SK-N-SH (cell line): ENCODE measurements at regions not wholly inside any gene's neighbourhood (a gene's known extent, or its start where the extent isn't known, plus 50 kb on each side); places are given as distances from the start of the nearest gene placed in this dataset.

ENCODE experiments used
- CTCF ChIA-PET: fragments of 300-600, 350-600 bp; formaldehyde crosslinking; extraction: SDS; loops from one replicate; lab custom pipeline; 2021; lab: Yijun Ruan, JAX
- POLR2A ChIA-PET: fragments of 350-600 bp; sonication (Branson Sonifier 250); formaldehyde crosslinking; extraction: SDS; loops from one replicate; lab custom pipeline; 2020; ENCODE audit warnings: antibody characterized with exemption, inconsistent platforms; lab: Yijun Ruan, JAX
- DNase-seq: peaks from one replicate; pipeline ENCODE4 v3.0.0; 2012
- H2AFZ ChIP-seq: fragments of 200-600 bp; sonication (generic); 2 replicates; pipeline ENCODE4 v1.8.1; 2016; ENCODE audit warnings: antibody characterized with exemption, mild to moderate bottlenecking, low read depth
- H3F3A ChIP-seq: fragments of 200-600 bp; sonication (generic); replicated peaks from 2 replicates; pipeline ENCODE3; 2016; ENCODE audit warnings: antibody characterized with exemption, mild to moderate bottlenecking; ENCODE audit not compliant: insufficient read depth
- H3K27ac ChIP-seq, 2 experiments: fragments of 200-500 bp in 1 of 2; fragments of 200-600 bp in 1 of 2; sonication (Bioruptor generic) in 1 of 2; sonication (generic), shearing (Covaris generic) in 1 of 2; 2 replicates each; pipeline versions ENCODE4 v1.5.1 to v1.6.1; 2014 to 2016; ENCODE audit warnings: low read depth in 2 of 2, inconsistent platforms in 1 of 2, low read length in 1 of 2, mild to moderate bottlenecking in 1 of 2, mixed read lengths in 1 of 2
- H3K27me3 ChIP-seq: fragments of 200-600 bp; sonication (generic), shearing (Covaris generic); 2 replicates; pipeline ENCODE4 v1.6.1; 2016; ENCODE audit warnings: mixed run types; ENCODE audit not compliant: insufficient read depth
- H3K36me3 ChIP-seq, 2 experiments: fragments of 200-500 bp in 1 of 2; fragments of 200-600 bp in 1 of 2; sonication (Bioruptor generic) in 1 of 2; sonication (generic) in 1 of 2; replicated peaks in 1 of 2; 2 replicates each; pipeline versions ENCODE3 to v1.5.1; 2014 to 2016; ENCODE audit warnings: low read length in 1 of 2, mild to moderate bottlenecking in 1 of 2; ENCODE audit not compliant: insufficient read depth in 2 of 2, control insufficient read depth in 1 of 2
- H3K4me1 ChIP-seq, 2 experiments: fragments of 200-500 bp in 1 of 2; fragments of 200-600 bp in 1 of 2; sonication (Bioruptor generic) in 1 of 2; sonication (generic), shearing (Covaris generic) in 1 of 2; 2 replicates each; pipeline versions ENCODE4 v1.5.1 to v1.6.1; 2014 to 2016; ENCODE audit warnings: low read depth in 1 of 2, low read length in 1 of 2, mixed run types in 1 of 2; ENCODE audit not compliant: insufficient read depth in 2 of 2, control insufficient read depth in 1 of 2
- H3K4me2 ChIP-seq: fragments of 200-600 bp; sonication (generic), shearing (Covaris generic); 2 replicates; pipeline ENCODE4 v1.6.1; 2017; ENCODE audit warnings: mixed run types
- H3K4me3 ChIP-seq, 2 experiments: fragments of 200-500 bp in 1 of 2; fragments of 200-600 bp in 1 of 2; sonication (Bioruptor generic) in 1 of 2; sonication (generic), shearing (Covaris generic) in 1 of 2; 2 replicates each; pipeline versions ENCODE4 v1.5.1 to v1.8.1; 2014 to 2016; ENCODE audit warnings: low read depth in 2 of 2, inconsistent platforms in 1 of 2, low read length in 1 of 2, mild to moderate bottlenecking in 1 of 2, mixed read lengths in 1 of 2, moderate library complexity in 1 of 2
- H3K79me2 ChIP-seq: fragments of 200-600 bp; sonication (generic); 2 replicates; pipeline ENCODE4 v1.8.1; 2017; ENCODE audit warnings: mild to moderate bottlenecking; ENCODE audit not compliant: insufficient read depth
- H3K9ac ChIP-seq: fragments of 200-600 bp; sonication (generic); 2 replicates; pipeline ENCODE4 v1.6.1; 2017; ENCODE audit warnings: mixed run types
- H3K9me2 ChIP-seq: fragments of 200-600 bp; sonication (generic); 2 replicates; pipeline ENCODE4 v1.6.1; 2017; ENCODE audit warnings: mixed run types
- H3K9me3 ChIP-seq: fragments of 200-600 bp; sonication (generic); 2 replicates; pipeline ENCODE4 v1.6.1; 2017; ENCODE audit warnings: mixed run types, mild to moderate bottlenecking, moderate library complexity
- H4K20me1 ChIP-seq: fragments of 200-600 bp; sonication (generic); 2 replicates; pipeline ENCODE4 v1.6.1; 2017; ENCODE audit warnings: mild to moderate bottlenecking, mixed run types; ENCODE audit not compliant: insufficient read depth
- CHD2 ChIP-seq: fragments of 150-350 bp; IDR thresholded peaks from 2 replicates; pipeline ENCODE4 v1.6.1; 2018; ENCODE audit warnings: low read length; ENCODE audit not compliant: partially characterized antibody
- ELF1 ChIP-seq: IDR thresholded peaks from 2 replicates; pipeline ENCODE4 v1.4.0; 2012
- EP300 ChIP-seq, 2 experiments: IDR thresholded peaks; 2 replicates each; pipeline versions ENCODE4 v1.4.0 to v1.6.1; 2012; ENCODE audit warnings: borderline replicate concordance in 1 of 2, low read depth in 1 of 2, low read length in 1 of 2
- EZH2phosphoT487 ChIP-seq: fragments of 200-600 bp; sonication (generic); IDR thresholded peaks from 2 replicates; pipeline ENCODE4 v1.6.1; 2017; ENCODE audit warnings: low read depth, mixed run types, mild to moderate bottlenecking, antibody characterized with exemption, moderate library complexity, borderline replicate concordance
- FOSL2 ChIP-seq: IDR thresholded peaks from 2 replicates; pipeline ENCODE4 v1.4.0; 2012; ENCODE audit warnings: low read depth, mild to moderate bottlenecking, moderate library complexity, borderline replicate concordance
- FOXJ3 ChIP-seq: sonication (generic); formaldehyde crosslinking; IDR thresholded peaks from 2 replicates; pipeline ENCODE4 v1.5.1; 2020; ENCODE audit warnings: mild to moderate bottlenecking, missing genetic modification reagents
- GATA2 ChIP-seq: sonication (generic); formaldehyde crosslinking; IDR thresholded peaks from 2 replicates; pipeline ENCODE4 v1.5.0; 2020; ENCODE audit warnings: mild to moderate bottlenecking, missing genetic modification reagents
- JUND ChIP-seq: IDR thresholded peaks from 2 replicates; pipeline ENCODE4 v1.4.0; 2012
- MXI1 ChIP-seq: IDR thresholded peaks from 2 replicates; pipeline ENCODE4 v1.6.1; 2012; ENCODE audit warnings: mild to moderate bottlenecking, low read depth, low read length, improper control_type of control experiment
- NRF1 ChIP-seq: IDR thresholded peaks from 2 replicates; pipeline ENCODE4 v1.6.1; 2012; ENCODE audit warnings: low read depth, mild to moderate bottlenecking, low read length
- RCOR1 ChIP-seq: fragments of 150-350 bp; IDR thresholded peaks from 2 replicates; pipeline ENCODE4 v1.6.1; 2017; ENCODE audit warnings: antibody characterized with exemption, low read length
- RFX5 ChIP-seq: IDR thresholded peaks from 2 replicates; pipeline ENCODE4 v1.6.1; 2012; ENCODE audit warnings: mild to moderate bottlenecking, improper control_type of control experiment, low read length
- RXRA ChIP-seq: IDR thresholded peaks from 2 replicates; pipeline ENCODE4 v1.4.0; 2012; ENCODE audit warnings: low read depth, mild to moderate bottlenecking, borderline replicate concordance
- SIN3A ChIP-seq: IDR thresholded peaks from 2 replicates; pipeline ENCODE4 v1.6.1; 2012; ENCODE audit warnings: low read depth, mild to moderate bottlenecking, low read length, moderate library complexity, borderline replicate concordance
- SMC3 ChIP-seq: IDR thresholded peaks from 2 replicates; pipeline ENCODE4 v1.6.1; 2012; ENCODE audit warnings: low read depth, low read length, improper control_type of control experiment
- TCF12 ChIP-seq: IDR thresholded peaks from 2 replicates; pipeline ENCODE4 v1.4.0; 2012
- WGBS: methylation state at CpG from one replicate; pipeline ENCODE4 v1.1.6; 2017; ENCODE audit warnings: low lambda C conversion rate; 5-methylcytosine and 5-hydroxymethylcytosine counted together
- TF ChIP-seq, protein P1 (sequence below): IDR thresholded peaks from 2 replicates; pipeline ENCODE4 v1.4.0; 2012; ENCODE audit warnings: low read depth, borderline replicate concordance
- TF ChIP-seq, protein P2 (sequence below): IDR thresholded peaks from 2 replicates; pipeline ENCODE4 v1.4.0; 2012; ENCODE audit warnings: low read depth
- TF ChIP-seq, protein P3 (sequence below): IDR thresholded peaks from 2 replicates; pipeline ENCODE4 v1.6.1; 2012; ENCODE audit warnings: mild to moderate bottlenecking, low read depth, low read length, moderate library complexity

DNA sequence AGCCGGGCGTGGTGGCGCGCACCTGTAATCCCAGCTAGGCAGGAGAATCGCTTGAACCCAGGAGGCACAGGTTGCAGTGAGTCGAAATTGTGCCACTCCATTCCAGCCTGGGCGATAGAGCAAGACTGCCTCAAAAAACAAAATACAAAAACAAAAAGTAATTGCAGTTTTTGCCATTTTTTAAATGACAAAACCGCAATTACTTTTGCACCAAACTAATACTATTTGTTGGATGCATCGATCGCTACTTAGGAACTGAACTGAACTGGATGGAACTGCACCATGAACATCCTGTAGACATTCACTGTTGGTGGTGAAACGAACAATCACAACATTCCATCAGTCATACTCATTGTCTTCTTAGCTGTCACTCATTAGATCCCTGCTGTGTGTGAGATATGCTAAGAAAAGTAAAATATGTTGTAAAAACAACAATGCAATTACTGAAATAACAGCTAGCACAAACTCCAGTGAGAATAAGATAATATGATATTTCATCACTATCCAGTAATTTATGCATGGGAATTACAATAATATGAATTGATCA is 341.2 kb downstream of the ACTR3B start:
- CTCF ChIA-PET, result interaction anchor here (1.3 kb wide), 1 partner anchor 13 kb away, joined by 4 read pairs; no protein-coding TSS in a partner anchor
- Histone ChIP-seq H3K9me3 (peaks cover 3% of the 10 kb centered on the region; the same call in 1 of the 2 replicates), H3K9me2 (no peaks in the 10 kb centered on the region), H3K9ac (no peak overlapping the region), H3K36me3 (no peaks in the 10 kb centered on the region), H3K4me1 (no peaks in the 10 kb centered on the region), H2AFZ (no peak overlapping the region), H3F3A (no peaks in the 10 kb centered on the region), H3K79me2 (no peaks in the 10 kb centered on the region), H3K27ac (no peak overlapping the region), H3K27me3 (no peaks in the 10 kb centered on the region), H3K4me2 (no peak overlapping the region), H4K20me1 (no peaks in the 10 kb centered on the region), H3K4me3 (no peak overlapping the region)
- DNase-seq, result no peak
- WGBS, result 45% methylated on average over 11 of the region's 11 CpGs
- TF ChIP-seq TCF12, result no peak
- no peak for TF ChIP-seq FOXJ3 (CRISPR knock-in tag)
- POLR2A ChIA-PET, result no interaction called here

DNA sequence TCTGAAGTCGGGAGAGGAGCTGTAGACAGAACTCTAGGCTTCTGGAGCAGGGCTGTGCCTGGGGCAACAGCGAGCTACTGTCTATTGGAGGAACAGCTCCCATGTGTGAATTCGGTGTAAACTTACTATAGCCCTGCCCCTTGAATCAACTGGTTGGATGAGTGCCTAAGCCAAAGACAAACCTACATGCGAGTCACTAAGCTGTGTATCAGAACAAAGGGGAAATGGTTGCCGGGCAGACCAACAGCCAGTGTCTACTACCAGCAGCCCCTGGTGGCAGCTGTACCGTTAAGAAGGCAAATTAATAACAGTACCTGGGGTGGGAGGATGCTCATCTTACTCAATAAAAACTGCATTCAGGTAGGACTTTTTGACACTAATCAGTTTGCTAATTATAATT is 343.6 kb downstream of the ACTR3B start:
- Histone ChIP-seq H3K9me3 (no peaks in the 10 kb centered on the region), H3K9ac (no peak overlapping the region), H3K27me3 (no peaks in the 10 kb centered on the region), H3K4me3 (no peak overlapping the region), H4K20me1 (no peaks in the 10 kb centered on the region), H3K79me2 (no peaks in the 10 kb centered on the region), H3K4me2 (no peak overlapping the region), H3F3A (no peaks in the 10 kb centered on the region), H3K36me3 (no peaks in the 10 kb centered on the region), H3K27ac (no peak overlapping the region), H2AFZ (no peak overlapping the region), H3K4me1 (no peaks in the 10 kb centered on the region), H3K9me2 (no peaks in the 10 kb centered on the region)
- WGBS, result 9% methylated on average over 6 of the region's 6 CpGs
- DNase-seq, result no peak
- POLR2A ChIA-PET, result no interaction called here
- CTCF ChIA-PET, result interaction anchor here (1.5 kb wide), 1 partner anchor 208 kb away, joined by 3 read pairs; no protein-coding TSS in a partner anchor
- TF ChIP-seq, protein P1, sequence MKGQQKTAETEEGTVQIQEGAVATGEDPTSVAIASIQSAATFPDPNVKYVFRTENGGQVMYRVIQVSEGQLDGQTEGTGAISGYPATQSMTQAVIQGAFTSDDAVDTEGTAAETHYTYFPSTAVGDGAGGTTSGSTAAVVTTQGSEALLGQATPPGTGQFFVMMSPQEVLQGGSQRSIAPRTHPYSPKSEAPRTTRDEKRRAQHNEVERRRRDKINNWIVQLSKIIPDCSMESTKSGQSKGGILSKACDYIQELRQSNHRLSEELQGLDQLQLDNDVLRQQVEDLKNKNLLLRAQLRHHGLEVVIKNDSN, result no peak
- no peak for TF ChIP-seq RXRA
- TF ChIP-seq EZH2phosphoT487, result no peak
- no peak for TF ChIP-seq EP300 (IDR thresholded peaks at IDR 0.05; ENCODE audit: borderline replicate concordance in 1 of 2, low read depth in 1 of 2, low read length in 1 of 2)
- no peak for TF ChIP-seq SMC3
- no peak for TF ChIP-seq MXI1
- no peak for TF ChIP-seq FOXJ3 (CRISPR knock-in tag)
- TF ChIP-seq RCOR1, result no peak
- TF ChIP-seq GATA2, result no peak
- TF ChIP-seq, protein P2, sequence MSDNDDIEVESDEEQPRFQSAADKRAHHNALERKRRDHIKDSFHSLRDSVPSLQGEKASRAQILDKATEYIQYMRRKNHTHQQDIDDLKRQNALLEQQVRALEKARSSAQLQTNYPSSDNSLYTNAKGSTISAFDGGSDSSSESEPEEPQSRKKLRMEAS, result no peak
- TF ChIP-seq, protein P3, sequence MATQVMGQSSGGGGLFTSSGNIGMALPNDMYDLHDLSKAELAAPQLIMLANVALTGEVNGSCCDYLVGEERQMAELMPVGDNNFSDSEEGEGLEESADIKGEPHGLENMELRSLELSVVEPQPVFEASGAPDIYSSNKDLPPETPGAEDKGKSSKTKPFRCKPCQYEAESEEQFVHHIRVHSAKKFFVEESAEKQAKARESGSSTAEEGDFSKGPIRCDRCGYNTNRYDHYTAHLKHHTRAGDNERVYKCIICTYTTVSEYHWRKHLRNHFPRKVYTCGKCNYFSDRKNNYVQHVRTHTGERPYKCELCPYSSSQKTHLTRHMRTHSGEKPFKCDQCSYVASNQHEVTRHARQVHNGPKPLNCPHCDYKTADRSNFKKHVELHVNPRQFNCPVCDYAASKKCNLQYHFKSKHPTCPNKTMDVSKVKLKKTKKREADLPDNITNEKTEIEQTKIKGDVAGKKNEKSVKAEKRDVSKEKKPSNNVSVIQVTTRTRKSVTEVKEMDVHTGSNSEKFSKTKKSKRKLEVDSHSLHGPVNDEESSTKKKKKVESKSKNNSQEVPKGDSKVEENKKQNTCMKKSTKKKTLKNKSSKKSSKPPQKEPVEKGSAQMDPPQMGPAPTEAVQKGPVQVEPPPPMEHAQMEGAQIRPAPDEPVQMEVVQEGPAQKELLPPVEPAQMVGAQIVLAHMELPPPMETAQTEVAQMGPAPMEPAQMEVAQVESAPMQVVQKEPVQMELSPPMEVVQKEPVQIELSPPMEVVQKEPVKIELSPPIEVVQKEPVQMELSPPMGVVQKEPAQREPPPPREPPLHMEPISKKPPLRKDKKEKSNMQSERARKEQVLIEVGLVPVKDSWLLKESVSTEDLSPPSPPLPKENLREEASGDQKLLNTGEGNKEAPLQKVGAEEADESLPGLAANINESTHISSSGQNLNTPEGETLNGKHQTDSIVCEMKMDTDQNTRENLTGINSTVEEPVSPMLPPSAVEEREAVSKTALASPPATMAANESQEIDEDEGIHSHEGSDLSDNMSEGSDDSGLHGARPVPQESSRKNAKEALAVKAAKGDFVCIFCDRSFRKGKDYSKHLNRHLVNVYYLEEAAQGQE, result no peak
- no peak for TF ChIP-seq JUND
- TF ChIP-seq NRF1, result no peak
- TF ChIP-seq FOSL2, result no peak
- TF ChIP-seq CHD2, result no peak
- no peak for TF ChIP-seq RFX5
- TF ChIP-seq SIN3A, result no peak
- no peak for TF ChIP-seq ELF1
